Mammary epithelial cell (primary cell): ENCODE measurements at regions not wholly inside any gene's neighbourhood (a gene's known extent, or its start where the extent isn't known, plus 50 kb on each side); places are given as distances from the start of the nearest gene placed in this dataset.

Experiments
- CTCF ChIP-seq, 2 donors: IDR thresholded peaks in 1 of 2; conservative IDR thresholded peaks in 1 of 2; 2 replicates each; pipeline ENCODE4 v1.5.1; 2011 to 2012; ENCODE audit warnings: inconsistent platforms in 2 of 2, low read length in 2 of 2, mild to moderate bottlenecking in 2 of 2, control low read depth in 1 of 2, low read depth in 1 of 2; ENCODE audit not compliant: insufficient read depth in 1 of 2; ENCODE audit errors: extremely low read depth in 1 of 2
- EZH2 ChIP-seq: IDR thresholded peaks from 2 replicates; pipeline ENCODE4 v1.6.1; 2012; ENCODE audit warnings: low read length, inconsistent platforms, borderline replicate concordance

DNA sequence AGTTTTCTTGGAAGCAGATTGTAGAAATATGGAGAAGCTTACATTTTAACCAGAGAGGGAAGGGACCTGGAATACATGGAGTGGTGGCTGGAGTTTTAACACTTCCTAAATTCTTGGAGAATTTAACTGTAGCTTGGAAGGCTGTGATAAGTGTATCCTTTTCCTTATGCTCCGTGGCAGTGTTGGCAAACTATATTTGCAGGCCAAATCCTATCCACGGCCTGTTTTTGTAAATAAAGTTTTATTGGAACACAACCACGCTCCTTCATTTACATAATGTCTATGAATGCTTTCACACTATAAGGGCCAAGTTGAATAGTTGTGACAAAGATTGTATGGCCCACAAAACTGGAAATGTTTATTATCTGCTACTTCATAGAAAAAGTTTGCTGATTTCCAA, 110.6 kb upstream of the MIR17HG start:
- TF ChIP-seq CTCF (conservative IDR thresholded peaks at IDR 0.05 in 1 of 2, IDR thresholded peaks at IDR 0.05 in 1 of 2; ENCODE audit: extremely low read depth in 1 of 2, insufficient read depth in 1 of 2, low read depth in 1 of 2, low read length in 2 of 2) (no peak), EZH2 (no peak)
